ENCODE measurements at regions not wholly inside any gene's neighbourhood (a gene's known extent, or its start where the extent isn't known, plus 50 kb on each side); places are given as distances from the start of the nearest gene placed in this dataset.

DNA sequence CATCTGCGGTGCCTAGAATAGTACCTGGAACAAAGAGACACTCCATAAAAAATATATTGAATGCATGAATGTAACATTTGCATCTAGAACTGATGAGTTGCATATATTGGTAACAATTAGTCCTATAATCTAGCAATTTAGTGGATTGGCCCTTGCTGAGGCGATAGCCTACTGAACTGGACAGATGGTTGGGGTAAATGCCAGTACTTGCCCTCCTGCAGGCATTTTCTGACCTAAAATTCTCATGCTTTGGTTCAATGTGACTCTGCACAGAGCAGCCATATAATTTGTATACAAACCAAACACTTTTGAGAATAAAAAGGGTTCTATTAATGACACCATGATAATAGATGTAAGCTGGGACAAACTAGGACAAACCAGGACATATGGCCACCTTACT is 313.6 kb downstream of the OLFM3 start:
- ChIA-PET CTCF (no interaction called here), POLR2A (no interaction called here)
- TF ChIP-seq, protein P1, sequence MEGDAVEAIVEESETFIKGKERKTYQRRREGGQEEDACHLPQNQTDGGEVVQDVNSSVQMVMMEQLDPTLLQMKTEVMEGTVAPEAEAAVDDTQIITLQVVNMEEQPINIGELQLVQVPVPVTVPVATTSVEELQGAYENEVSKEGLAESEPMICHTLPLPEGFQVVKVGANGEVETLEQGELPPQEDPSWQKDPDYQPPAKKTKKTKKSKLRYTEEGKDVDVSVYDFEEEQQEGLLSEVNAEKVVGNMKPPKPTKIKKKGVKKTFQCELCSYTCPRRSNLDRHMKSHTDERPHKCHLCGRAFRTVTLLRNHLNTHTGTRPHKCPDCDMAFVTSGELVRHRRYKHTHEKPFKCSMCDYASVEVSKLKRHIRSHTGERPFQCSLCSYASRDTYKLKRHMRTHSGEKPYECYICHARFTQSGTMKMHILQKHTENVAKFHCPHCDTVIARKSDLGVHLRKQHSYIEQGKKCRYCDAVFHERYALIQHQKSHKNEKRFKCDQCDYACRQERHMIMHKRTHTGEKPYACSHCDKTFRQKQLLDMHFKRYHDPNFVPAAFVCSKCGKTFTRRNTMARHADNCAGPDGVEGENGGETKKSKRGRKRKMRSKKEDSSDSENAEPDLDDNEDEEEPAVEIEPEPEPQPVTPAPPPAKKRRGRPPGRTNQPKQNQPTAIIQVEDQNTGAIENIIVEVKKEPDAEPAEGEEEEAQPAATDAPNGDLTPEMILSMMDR (IDR thresholded peaks at IDR 0.05; ENCODE audit: insufficient read depth, low read depth, low read length) = no peak
- Histone ChIP-seq H3K36me3 (ENCODE audit: control insufficient read depth, insufficient read depth, low read length) (no peaks in the 10 kb centered on the region), H3K4me3 (ENCODE audit: low read depth, low read length) (no peak overlapping the region), H3K27me3 (ENCODE audit: control insufficient read depth, insufficient read depth, low read length) (no peaks in the 10 kb centered on the region)
- no peak for DNase-seq (ENCODE audit: low read depth)

GRCh38 chr1:101683561-101683960 is 313.2 kb downstream of the OLFM3 start:
- Histone ChIP-seq H3K36me3 (ENCODE audit: control insufficient read depth, insufficient read depth, low read length) (no peaks in the 10 kb centered on the region), H3K27me3 (ENCODE audit: control insufficient read depth, insufficient read depth, low read length) (no peaks in the 10 kb centered on the region), H3K4me3 (ENCODE audit: low read depth, low read length) (no peak overlapping the region)
- DNase-seq (ENCODE audit: low read depth) = no peak
- ChIA-PET POLR2A (no interaction called here), CTCF (no interaction called here)
- TF ChIP-seq, protein P1 (IDR thresholded peaks at IDR 0.05; ENCODE audit: insufficient read depth, low read depth, low read length) = no peak

DNA sequence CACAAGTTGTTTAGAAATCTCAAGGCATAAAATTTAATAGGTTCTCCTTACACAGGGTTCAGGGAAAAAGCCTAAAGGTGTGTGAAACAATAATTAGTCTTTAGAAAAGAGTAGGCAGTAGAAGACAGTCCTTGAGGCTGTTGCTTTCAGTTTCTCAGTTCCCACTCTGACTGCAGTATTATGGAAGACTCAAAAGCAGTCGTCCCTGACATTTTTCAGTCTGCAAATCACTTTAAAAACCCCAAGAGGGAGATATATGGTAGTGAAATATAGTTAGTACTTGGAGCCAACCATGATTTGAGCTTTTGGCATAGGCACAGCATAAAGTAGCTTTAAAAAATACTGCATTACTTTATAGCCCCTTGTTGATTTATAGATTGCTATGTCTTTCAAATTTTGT is 299.7 kb downstream of the OLFM3 start:
- POLR2A ChIA-PET = no interaction called here
- no peaks in the 10 kb centered on the region for H3K27me3 ChIP-seq (ENCODE audit: control insufficient read depth, insufficient read depth, low read length)
- CTCF ChIA-PET = no interaction called here
- DNase-seq (ENCODE audit: low read depth) = no peak
- H3K36me3 ChIP-seq (ENCODE audit: control insufficient read depth, insufficient read depth, low read length) = no peaks in the 10 kb centered on the region
- TF ChIP-seq, protein P1 (IDR thresholded peaks at IDR 0.05; ENCODE audit: insufficient read depth, low read depth, low read length) = no peak
- no peak overlapping the region for H3K4me3 ChIP-seq (ENCODE audit: low read depth, low read length)

DNA sequence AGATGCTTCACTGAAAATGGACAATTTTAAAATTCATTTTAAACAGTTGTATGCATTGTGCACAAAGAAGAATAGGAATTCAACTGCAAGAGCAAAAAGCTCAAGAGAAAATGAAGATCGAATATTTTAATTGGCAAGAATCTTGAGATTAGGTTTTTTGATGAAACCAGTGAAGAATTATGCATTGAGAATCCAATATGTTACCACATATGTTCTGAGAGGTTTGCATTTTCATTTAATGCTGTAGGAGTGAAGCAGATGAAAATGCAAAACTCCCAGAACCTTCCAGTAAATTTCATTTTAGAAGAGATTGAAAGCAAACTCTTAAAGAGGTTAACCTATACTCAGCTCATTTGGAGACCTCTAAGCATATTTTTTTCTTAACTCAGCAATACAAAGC is 298.0 kb downstream of the OLFM3 start:
- ChIA-PET CTCF (no interaction called here), POLR2A (no interaction called here)
- Histone ChIP-seq H3K4me3 (ENCODE audit: low read depth, low read length) (no peak overlapping the region), H3K36me3 (ENCODE audit: control insufficient read depth, insufficient read depth, low read length) (no peaks in the 10 kb centered on the region), H3K27me3 (ENCODE audit: control insufficient read depth, insufficient read depth, low read length) (no peaks in the 10 kb centered on the region)
- TF ChIP-seq, protein P1 (IDR thresholded peaks at IDR 0.05; ENCODE audit: insufficient read depth, low read depth, low read length) = no peak
- no peak for DNase-seq (ENCODE audit: low read depth)

GRCh38 chr1:101704895-101705294 is 291.8 kb downstream of the OLFM3 start:
- CTCF ChIA-PET = no interaction called here
- POLR2A ChIA-PET = no interaction called here
- Histone ChIP-seq H3K4me3 (ENCODE audit: low read depth, low read length) (no peak overlapping the region), H3K27me3 (ENCODE audit: control insufficient read depth, insufficient read depth, low read length) (no peaks in the 10 kb centered on the region), H3K36me3 (ENCODE audit: control insufficient read depth, insufficient read depth, low read length) (no peaks in the 10 kb centered on the region)
- DNase-seq (ENCODE audit: low read depth) = no peak
- TF ChIP-seq, protein P1 (IDR thresholded peaks at IDR 0.05; ENCODE audit: insufficient read depth, low read depth, low read length) = no peak
